HG03025 (cell line): ENCODE measurements at regions not wholly inside any gene's neighbourhood (a gene's known extent, or its start where the extent isn't known, plus 50 kb on each side); places are given as distances from the start of the nearest gene placed in this dataset.
A peak's percentile ranks its signal among the peaks of the same experiment; 100 is the strongest.
"Not testable (repeated sequence)": the region's sequence is repeated elsewhere in the genome, so short reads cannot be mapped to it uniquely, and the experiment has no call there.

ENCODE experiments used
- ATAC-seq: cut with Tn5 transposase; IDR thresholded peaks from one replicate; pipeline ENCODE4 v1.9.1; 2021; ENCODE audit warnings: mild to moderate bottlenecking, moderate library complexity; ENCODE audit not compliant: unreplicated experiment, low FRiP score

GRCh38 chr4:75126870-75127269 lies 194.0 kb downstream of the PARM1 start:
- not testable (repeated sequence) for ATAC-seq

GRCh38 chr4:75126058-75126457 lies 193.1 kb downstream of the PARM1 start:
- no peak for ATAC-seq

GRCh38 chr4:75122424-75123014 lies 189.6 kb downstream of the PARM1 start:
- ATAC-seq: no peak

GRCh38 chr4:75118739-75119138 lies 185.8 kb downstream of the PARM1 start:
- no peak for ATAC-seq

GRCh38 chr4:75110061-75110460 lies 177.1 kb downstream of the PARM1 start:
- ATAC-seq: no peak

- no peak for ATAC-seq
Observed at GRCh38 chr4:75107755-75108612, 175.1 kb downstream of the PARM1 start.

- ATAC-seq: no peak
Observed at GRCh38 chr4:75102787-75103085, 169.8 kb downstream of the PARM1 start.

GRCh38 chr4:75101906-75102786 lies 169.2 kb downstream of the PARM1 start:
- ATAC-seq: peak; percentile 56
